K562 (cell line): ENCODE measurements at regions not wholly inside any gene's neighbourhood (a gene's known extent, or its start where the extent isn't known, plus 50 kb on each side); places are given as distances from the start of the nearest gene placed in this dataset.

Source experiments
- CAMTA2 ChIP-seq: fragments of 250-450 bp; sonication (Bioruptor Pico); conservative IDR thresholded peaks from 2 replicates; pipeline ENCODE4 v1.5.1; 2022
- ETV6 ChIP-seq, 3 experiments: fragments of 150-350 bp in 1 of 3; sonication (generic) in 1 of 3; formaldehyde crosslinking in 1 of 3; IDR thresholded peaks; 2 replicates each; pipeline versions ENCODE4 v1.6.1 to v1.8.0; 2014 to 2022; ENCODE audit warnings: borderline replicate concordance in 2 of 3, low read depth in 2 of 3, antibody characterized with exemption in 1 of 3, low read length in 1 of 3, mild to moderate bottlenecking in 1 of 3, missing genetic modification reagents in 1 of 3
- NFE2L1 ChIP-seq: fragments of 450-650 bp; IDR thresholded peaks from 2 replicates; pipeline ENCODE4 v1.6.1; 2016; ENCODE audit warnings: missing genetic modification characterization, low read depth, mild to moderate bottlenecking, missing compliant biosample characterization, moderate library complexity, borderline replicate concordance
- NR2C2 ChIP-seq, 2 experiments: fragments of 200-800 bp in 1 of 2; sonication (Bioruptor generic) in 1 of 2; sonication (generic) in 1 of 2; formaldehyde crosslinking in 1 of 2; IDR thresholded peaks; 2 replicates each; pipeline versions ENCODE4 v1.6.1 to v1.8.0; 2016 to 2022; ENCODE audit warnings: mild to moderate bottlenecking in 1 of 2, missing compliant biosample characterization in 1 of 2, missing genetic modification characterization in 1 of 2, missing genetic modification reagents in 1 of 2
- PCBP1 ChIP-seq: fragments of 200-400 bp; formaldehyde crosslinking; IDR thresholded peaks from 2 replicates; pipeline ENCODE4 v1.6.1; 2018; ENCODE audit warnings: mild to moderate bottlenecking, low read depth, low read length; ENCODE audit not compliant: poor library complexity, severe bottlenecking
- RBBP5 ChIP-seq: fragments of 200-600 bp; sonication (generic); IDR thresholded peaks from 2 replicates; pipeline ENCODE4 v1.6.1; 2012; ENCODE audit warnings: borderline replicate concordance, mild to moderate bottlenecking, low read length, control low read depth, inconsistent platforms; ENCODE audit not compliant: insufficient read depth, poor library complexity, severe bottlenecking
- RBFOX2 ChIP-seq: fragments of 200-400 bp; formaldehyde crosslinking; IDR thresholded peaks from 2 replicates; pipeline ENCODE4 v1.6.1; 2017; ENCODE audit warnings: low read depth, mild to moderate bottlenecking, low read length, moderate library complexity
- RFX1 ChIP-seq: fragments of 450-650 bp; IDR thresholded peaks from 2 replicates; pipeline ENCODE4 v1.6.1; 2016; ENCODE audit warnings: mild to moderate bottlenecking, moderate library complexity
- SRSF7 ChIP-seq: fragments of 200-400 bp; formaldehyde crosslinking; optimal IDR thresholded peaks from 2 replicates; pipeline ENCODE3; 2017; ENCODE audit warnings: mild to moderate bottlenecking, low read depth, low read length
- TAF1 ChIP-seq: IDR thresholded peaks from 2 replicates; pipeline ENCODE4 v1.6.1; 2011; ENCODE audit warnings: mild to moderate bottlenecking, low read length, moderate library complexity; ENCODE audit not compliant: insufficient read depth, control insufficient read depth, severe bottlenecking; ENCODE audit errors: extremely low read depth
- ZFX ChIP-seq: sonication (generic); formaldehyde crosslinking; IDR thresholded peaks from 2 replicates; pipeline ENCODE4 v1.8.0; 2022; ENCODE audit warnings: mild to moderate bottlenecking, missing genetic modification reagents, moderate library complexity
- TF ChIP-seq, protein P1 (sequence below): IDR thresholded peaks from 2 replicates; pipeline ENCODE4 v1.6.1; 2014; ENCODE audit warnings: antibody characterized with exemption
- TF ChIP-seq, protein P2 (sequence below), 2 experiments: fragments of 450-650 bp in 1 of 2; sonication (generic) in 1 of 2; formaldehyde crosslinking; conservative IDR thresholded peaks; 2 replicates each; pipeline versions ENCODE4 v1.4.0 to v1.8.1; 2020 to 2022; ENCODE audit warnings: mild to moderate bottlenecking in 1 of 2, missing genetic modification reagents in 1 of 2
- TF ChIP-seq, protein P3 (sequence below): fragments of 450-650 bp; formaldehyde crosslinking; IDR thresholded peaks from 2 replicates; pipeline ENCODE4 v1.4.0; 2020; ENCODE audit warnings: mild to moderate bottlenecking, moderate library complexity
- TF ChIP-seq, protein P4 (sequence below): sonication (generic); formaldehyde crosslinking; IDR thresholded peaks from 2 replicates; pipeline ENCODE4 v1.8.0; 2023; ENCODE audit warnings: mild to moderate bottlenecking, missing genetic modification reagents
- TF ChIP-seq, protein P5 (sequence below), 2 experiments: IDR thresholded peaks in 1 of 2; conservative IDR thresholded peaks in 1 of 2; 2 replicates each; pipeline ENCODE4 v1.6.1; 2016; ENCODE audit warnings: low read depth in 2 of 2, mild to moderate bottlenecking in 1 of 2, missing compliant biosample characterization in 1 of 2, missing genetic modification characterization in 1 of 2, moderate library complexity in 1 of 2

DNA sequence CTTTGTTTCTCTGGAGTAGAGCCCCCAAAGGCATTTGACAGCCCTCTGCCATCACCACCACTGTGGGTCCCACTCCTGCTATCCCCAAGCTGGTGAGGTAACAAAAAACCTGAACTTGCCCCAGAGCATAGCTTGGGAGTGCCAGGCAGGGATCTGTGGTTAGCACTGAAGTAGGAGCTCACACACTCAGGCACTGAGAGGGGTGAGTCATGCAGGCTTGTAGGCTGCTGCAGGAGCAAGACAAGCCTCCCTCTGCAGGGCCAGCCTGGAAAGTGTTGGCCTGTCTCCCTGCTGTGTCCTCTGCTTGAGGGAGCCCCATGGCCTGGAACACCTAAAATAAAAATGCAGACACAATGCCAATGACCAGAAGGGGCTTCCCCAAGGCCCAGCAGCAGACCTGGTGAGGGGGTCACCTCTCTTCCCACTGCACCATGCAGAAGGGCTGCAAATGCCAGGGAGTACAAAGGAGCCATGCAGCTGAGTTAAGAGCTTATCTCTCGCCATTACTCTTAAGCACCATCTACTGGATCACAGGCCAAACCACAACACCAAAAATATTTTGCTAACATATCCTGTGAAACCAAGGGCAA lies 108.9 kb upstream of the POGK start (continued):
- TF ChIP-seq, protein P1, sequence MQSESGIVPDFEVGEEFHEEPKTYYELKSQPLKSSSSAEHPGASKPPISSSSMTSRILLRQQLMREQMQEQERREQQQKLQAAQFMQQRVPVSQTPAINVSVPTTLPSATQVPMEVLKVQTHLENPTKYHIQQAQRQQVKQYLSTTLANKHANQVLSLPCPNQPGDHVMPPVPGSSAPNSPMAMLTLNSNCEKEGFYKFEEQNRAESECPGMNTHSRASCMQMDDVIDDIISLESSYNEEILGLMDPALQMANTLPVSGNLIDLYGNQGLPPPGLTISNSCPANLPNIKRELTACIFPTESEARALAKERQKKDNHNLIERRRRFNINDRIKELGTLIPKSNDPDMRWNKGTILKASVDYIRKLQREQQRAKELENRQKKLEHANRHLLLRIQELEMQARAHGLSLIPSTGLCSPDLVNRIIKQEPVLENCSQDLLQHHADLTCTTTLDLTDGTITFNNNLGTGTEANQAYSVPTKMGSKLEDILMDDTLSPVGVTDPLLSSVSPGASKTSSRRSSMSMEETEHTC: no peak
- TF ChIP-seq, protein P2, sequence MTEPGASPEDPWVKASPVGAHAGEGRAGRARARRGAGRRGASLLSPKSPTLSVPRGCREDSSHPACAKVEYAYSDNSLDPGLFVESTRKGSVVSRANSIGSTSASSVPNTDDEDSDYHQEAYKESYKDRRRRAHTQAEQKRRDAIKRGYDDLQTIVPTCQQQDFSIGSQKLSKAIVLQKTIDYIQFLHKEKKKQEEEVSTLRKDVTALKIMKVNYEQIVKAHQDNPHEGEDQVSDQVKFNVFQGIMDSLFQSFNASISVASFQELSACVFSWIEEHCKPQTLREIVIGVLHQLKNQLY (CRISPR knock-in tag; conservative IDR thresholded peaks at IDR 0.05): no peak
- TF ChIP-seq PCBP1 (no peak), ETV6 (IDR thresholded peaks at IDR 0.05; ENCODE audit: borderline replicate concordance in 1 of 2, low read depth in 2 of 2, low read length in 1 of 2) (no peak), ETV6 (CRISPR knock-in tag; IDR thresholded peaks at IDR 0.05; ENCODE audit: borderline replicate concordance) (no peak), TAF1 (no peak), NFE2L1 (no peak), RFX1 (no peak), RBFOX2 (no peak), CAMTA2 (CRISPR knock-in tag) (no peak), ZFX (CRISPR knock-in tag) (no peak), NR2C2 (CRISPR knock-in tag; IDR thresholded peaks at IDR 0.05) (0 out of 2 replicates have a peak, but pooled peaks have one; percentile 18), NR2C2 (tag; IDR thresholded peaks at IDR 0.05) (no peak), SRSF7 (no peak), RBBP5 (peak; percentile 14)
- TF ChIP-seq, protein P3, sequence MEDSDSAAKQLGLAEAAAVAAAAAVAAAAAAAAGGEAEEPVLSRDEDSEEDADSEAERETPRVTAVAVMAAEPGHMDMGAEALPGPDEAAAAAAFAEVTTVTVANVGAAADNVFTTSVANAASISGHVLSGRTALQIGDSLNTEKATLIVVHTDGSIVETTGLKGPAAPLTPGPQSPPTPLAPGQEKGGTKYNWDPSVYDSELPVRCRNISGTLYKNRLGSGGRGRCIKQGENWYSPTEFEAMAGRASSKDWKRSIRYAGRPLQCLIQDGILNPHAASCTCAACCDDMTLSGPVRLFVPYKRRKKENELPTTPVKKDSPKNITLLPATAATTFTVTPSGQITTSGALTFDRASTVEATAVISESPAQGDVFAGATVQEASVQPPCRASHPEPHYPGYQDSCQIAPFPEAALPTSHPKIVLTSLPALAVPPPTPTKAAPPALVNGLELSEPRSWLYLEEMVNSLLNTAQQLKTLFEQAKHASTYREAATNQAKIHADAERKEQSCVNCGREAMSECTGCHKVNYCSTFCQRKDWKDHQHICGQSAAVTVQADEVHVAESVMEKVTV: peak; percentile 71; the same call in 1 of the 2 replicates
- TF ChIP-seq, protein P4, sequence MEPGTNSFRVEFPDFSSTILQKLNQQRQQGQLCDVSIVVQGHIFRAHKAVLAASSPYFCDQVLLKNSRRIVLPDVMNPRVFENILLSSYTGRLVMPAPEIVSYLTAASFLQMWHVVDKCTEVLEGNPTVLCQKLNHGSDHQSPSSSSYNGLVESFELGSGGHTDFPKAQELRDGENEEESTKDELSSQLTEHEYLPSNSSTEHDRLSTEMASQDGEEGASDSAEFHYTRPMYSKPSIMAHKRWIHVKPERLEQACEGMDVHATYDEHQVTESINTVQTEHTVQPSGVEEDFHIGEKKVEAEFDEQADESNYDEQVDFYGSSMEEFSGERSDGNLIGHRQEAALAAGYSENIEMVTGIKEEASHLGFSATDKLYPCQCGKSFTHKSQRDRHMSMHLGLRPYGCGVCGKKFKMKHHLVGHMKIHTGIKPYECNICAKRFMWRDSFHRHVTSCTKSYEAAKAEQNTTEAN: no peak
- TF ChIP-seq, protein P5, sequence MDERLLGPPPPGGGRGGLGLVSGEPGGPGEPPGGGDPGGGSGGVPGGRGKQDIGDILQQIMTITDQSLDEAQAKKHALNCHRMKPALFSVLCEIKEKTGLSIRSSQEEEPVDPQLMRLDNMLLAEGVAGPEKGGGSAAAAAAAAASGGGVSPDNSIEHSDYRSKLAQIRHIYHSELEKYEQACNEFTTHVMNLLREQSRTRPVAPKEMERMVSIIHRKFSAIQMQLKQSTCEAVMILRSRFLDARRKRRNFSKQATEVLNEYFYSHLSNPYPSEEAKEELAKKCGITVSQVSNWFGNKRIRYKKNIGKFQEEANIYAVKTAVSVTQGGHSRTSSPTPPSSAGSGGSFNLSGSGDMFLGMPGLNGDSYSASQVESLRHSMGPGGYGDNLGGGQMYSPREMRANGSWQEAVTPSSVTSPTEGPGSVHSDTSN (CRISPR knock-in tag; IDR thresholded peaks at IDR 0.05; ENCODE audit: low read depth): no peak
- TF ChIP-seq, protein P5 (tag; conservative IDR thresholded peaks at IDR 0.05; ENCODE audit: low read depth): no peak
